Gastroesophageal sphincter (tissue), 3 donors: ENCODE measurements at regions not wholly inside any gene's neighbourhood (a gene's known extent, or its start where the extent isn't known, plus 50 kb on each side); places are given as distances from the start of the nearest gene placed in this dataset.

ENCODE experiments used
- EP300 ChIP-seq: sonication (generic); formaldehyde crosslinking; IDR thresholded peaks from one replicate; pipeline ENCODE4 v1.6.1; 2017; ENCODE audit warnings: antibody characterized with exemption, mild to moderate bottlenecking
- POLR2A ChIP-seq, 2 donors: fragments of 450-650 bp; IDR thresholded peaks; one replicate each; pipeline ENCODE4 v1.6.1; 2017; ENCODE audit warnings: antibody characterized with exemption in 2 of 2, mild to moderate bottlenecking in 2 of 2, moderate library complexity in 1 of 2
- POLR2AphosphoS5 ChIP-seq: sonication (generic); formaldehyde crosslinking; IDR thresholded peaks from one replicate; pipeline ENCODE4 v1.6.1; 2017; ENCODE audit warnings: antibody characterized with exemption
- TF ChIP-seq, protein P1 (sequence below), 4 experiments: fragments of 200-600 bp in 2 of 4; fragments of 450-650 bp in 2 of 4; sonication (generic) in 1 of 4; IDR thresholded peaks; one replicate each; pipeline ENCODE4 v1.5.1; 2017 to 2019; ENCODE audit warnings: antibody characterized with exemption in 4 of 4, mild to moderate bottlenecking in 2 of 4, moderate library complexity in 2 of 4

GRCh38 chr2:118251427-118251826, 163.2 kb downstream of the INSIG2 start:
- TF ChIP-seq EP300 (no peak), POLR2AphosphoS5 (no peak), POLR2A (IDR thresholded peaks at IDR 0.05) (no peak)
- TF ChIP-seq, protein P1, sequence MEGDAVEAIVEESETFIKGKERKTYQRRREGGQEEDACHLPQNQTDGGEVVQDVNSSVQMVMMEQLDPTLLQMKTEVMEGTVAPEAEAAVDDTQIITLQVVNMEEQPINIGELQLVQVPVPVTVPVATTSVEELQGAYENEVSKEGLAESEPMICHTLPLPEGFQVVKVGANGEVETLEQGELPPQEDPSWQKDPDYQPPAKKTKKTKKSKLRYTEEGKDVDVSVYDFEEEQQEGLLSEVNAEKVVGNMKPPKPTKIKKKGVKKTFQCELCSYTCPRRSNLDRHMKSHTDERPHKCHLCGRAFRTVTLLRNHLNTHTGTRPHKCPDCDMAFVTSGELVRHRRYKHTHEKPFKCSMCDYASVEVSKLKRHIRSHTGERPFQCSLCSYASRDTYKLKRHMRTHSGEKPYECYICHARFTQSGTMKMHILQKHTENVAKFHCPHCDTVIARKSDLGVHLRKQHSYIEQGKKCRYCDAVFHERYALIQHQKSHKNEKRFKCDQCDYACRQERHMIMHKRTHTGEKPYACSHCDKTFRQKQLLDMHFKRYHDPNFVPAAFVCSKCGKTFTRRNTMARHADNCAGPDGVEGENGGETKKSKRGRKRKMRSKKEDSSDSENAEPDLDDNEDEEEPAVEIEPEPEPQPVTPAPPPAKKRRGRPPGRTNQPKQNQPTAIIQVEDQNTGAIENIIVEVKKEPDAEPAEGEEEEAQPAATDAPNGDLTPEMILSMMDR (IDR thresholded peaks at IDR 0.05) = no peak
